ENCODE measurements at regions not wholly inside any gene's neighbourhood (a gene's known extent, or its start where the extent isn't known, plus 50 kb on each side); places are given as distances from the start of the nearest gene placed in this dataset.

GRCh38 chrX:27915617-27916016 lies 65.6 kb downstream of the DCAF8L1 start:
- Mint-ChIP-seq H3K36me3 (no peaks in the 10 kb centered on the region), H3K27me3 (ENCODE audit: low read depth in 3 of 3) (no peaks in the 10 kb centered on the region), H3K9me3 (no peaks in the 10 kb centered on the region), H3K4me1 (peaks cover 8% of the 10 kb centered on the region), H3K27ac (peak overlapping the region in 5 of 7 donors; percentile 8 to 85 (median 67)), H3K4me3 (peak overlapping the region in 1 of 2 donors; percentile 3)
- no CpG with 5 or more reads among the region's 3 CpGs for WGBS (ENCODE audit: insufficient coverage)
- Histone ChIP-seq H3K9ac (ENCODE audit: insufficient read depth, low read length, poor library complexity, severe bottlenecking) (no peak overlapping the region), H2AFZ (ENCODE audit: insufficient read depth, low read depth, low read length, poor library complexity, severe bottlenecking) (peak overlapping the region; percentile 30), H3K4me3 (replicated peaks in 1 of 3; ENCODE audit: low read depth in 2 of 3, low read length in 3 of 3) (no peak overlapping the region), H3K27me3 (ENCODE audit: control insufficient read depth in 2 of 2, insufficient read depth in 2 of 2, low read length in 2 of 2) (no peaks in the 10 kb centered on the region), H3K36me3 (replicated peaks in 1 of 2; ENCODE audit: control insufficient read depth in 1 of 2, insufficient read depth in 2 of 2, low read length in 2 of 2) (no peaks in the 10 kb centered on the region), H3K27ac (ENCODE audit: low read depth in 1 of 2, low read length in 2 of 2) (no peak overlapping the region), H3K9me3 (replicated peaks in 1 of 2; ENCODE audit: control insufficient read depth in 1 of 2, insufficient read depth in 1 of 2, low read length in 2 of 2) (no peaks in the 10 kb centered on the region), H4K20me1 (ENCODE audit: insufficient read depth, low read length) (no peaks in the 10 kb centered on the region), H3K4me2 (replicated peaks; ENCODE audit: extremely low read depth, low read length, poor library complexity, severe bottlenecking) (no peak overlapping the region), H3K4me1 (ENCODE audit: control insufficient read depth in 1 of 2, insufficient read depth in 2 of 2, low read length in 2 of 2) (peaks cover 13 to 14% of the 10 kb centered on the region in 2 donors), H3K79me2 (ENCODE audit: insufficient read depth, low read length) (no peaks in the 10 kb centered on the region)
- no peak for TF ChIP-seq CTCF (IDR thresholded peaks at IDR 0.05)
- intact Hi-C loops (cut with micrococcal nuclease) = no loop called here
- DNase-seq = peak; percentile 44 to 81 (median 56)

- H3K4me1 Mint-ChIP-seq = peaks cover 5% of the 10 kb centered on the region
- no peak overlapping the region for H3K4me3 Mint-ChIP-seq
- intact Hi-C loops (cut with micrococcal nuclease) = no loop called here
- H3K27me3 ChIP-seq (ENCODE audit: control insufficient read depth in 2 of 2, insufficient read depth in 2 of 2, low read length in 2 of 2) = no peaks in the 10 kb centered on the region
- WGBS (ENCODE audit: insufficient coverage) = no CpG with 5 or more reads among the region's 1 CpG
- H3K27me3 Mint-ChIP-seq (ENCODE audit: low read depth in 3 of 3) = peaks cover 0 to 3% (median 2%) of the 10 kb centered on the region in 3 donors
- H3K9me3 Mint-ChIP-seq = peaks cover 0 to 4% (median 0%) of the 10 kb centered on the region in 7 donors
- H4K20me1 ChIP-seq (ENCODE audit: insufficient read depth, low read length) = no peaks in the 10 kb centered on the region
- no peaks in the 10 kb centered on the region for H3K9me3 ChIP-seq (replicated peaks in 1 of 2; ENCODE audit: control insufficient read depth in 1 of 2, insufficient read depth in 1 of 2, low read length in 2 of 2)
- no peak for DNase-seq
- H2AFZ ChIP-seq (ENCODE audit: insufficient read depth, low read depth, low read length, poor library complexity, severe bottlenecking) = no peak overlapping the region
- no peak overlapping the region for H3K4me3 ChIP-seq (replicated peaks in 1 of 3; ENCODE audit: low read depth in 2 of 3, low read length in 3 of 3)
- H3K9ac ChIP-seq (ENCODE audit: insufficient read depth, low read length, poor library complexity, severe bottlenecking) = no peak overlapping the region
- H3K4me2 ChIP-seq (replicated peaks; ENCODE audit: extremely low read depth, low read length, poor library complexity, severe bottlenecking) = no peak overlapping the region
- H3K36me3 Mint-ChIP-seq = no peaks in the 10 kb centered on the region
- peaks cover 9 to 12% of the 10 kb centered on the region in 2 donors for H3K4me1 ChIP-seq (ENCODE audit: control insufficient read depth in 1 of 2, insufficient read depth in 2 of 2, low read length in 2 of 2)
- H3K27ac ChIP-seq (ENCODE audit: low read depth in 1 of 2, low read length in 2 of 2) = no peak overlapping the region
- no peaks in the 10 kb centered on the region for H3K79me2 ChIP-seq (ENCODE audit: insufficient read depth, low read length)
- no peak overlapping the region for H3K27ac Mint-ChIP-seq
- no peak for TF ChIP-seq CTCF (IDR thresholded peaks at IDR 0.05)
- no peaks in the 10 kb centered on the region for H3K36me3 ChIP-seq (replicated peaks in 1 of 2; ENCODE audit: control insufficient read depth in 1 of 2, insufficient read depth in 2 of 2, low read length in 2 of 2)
Observed at GRCh38 chrX:27910412-27910811, 70.8 kb downstream of the DCAF8L1 start.

Measured in CD14-positive monocyte (primary cell).